ENCODE measurements at regions not wholly inside any gene's neighbourhood (a gene's known extent, or its start where the extent isn't known, plus 50 kb on each side); places are given as distances from the start of the nearest gene placed in this dataset.

- no CpG with 5 or more reads among the region's 4 CpGs for WGBS (ENCODE audit: extremely low coverage, insufficient read length, low lambda C conversion rate)
- no peak overlapping the region for H2BK120ac ChIP-seq (ENCODE audit: low read depth, low read length, poor library complexity, severe bottlenecking)
- H3K4me1 Mint-ChIP-seq, result peaks cover 0 to 3% of the 10 kb centered on the region in 2 experiments; a peak in 1 of 4 replicates
- H4K91ac ChIP-seq (ENCODE audit: insufficient read length, low read depth, low read length), result no peak overlapping the region
- TF ChIP-seq CTCF (conservative IDR thresholded peaks at IDR 0.05), result no peak
- H3K27me3 ChIP-seq (ENCODE audit: insufficient read depth, low read length), result no peaks in the 10 kb centered on the region
- no peaks in the 10 kb centered on the region for H3K79me2 ChIP-seq (ENCODE audit: insufficient read depth, low read length)
- no peak overlapping the region for H3K4me2 ChIP-seq (ENCODE audit: insufficient read depth, insufficient read length, low read length)
- H3K9me3 ChIP-seq (ENCODE audit: control insufficient read depth, low read depth, low read length), result no peaks in the 10 kb centered on the region
- no peak overlapping the region for H2AK5ac ChIP-seq (ENCODE audit: insufficient read length, low read length)
- H3K14ac ChIP-seq (ENCODE audit: insufficient read depth, low read length), result no peak overlapping the region
- H3K56ac ChIP-seq (ENCODE audit: insufficient read length, low read depth, low read length), result no peak overlapping the region
- no peak overlapping the region for H3K27ac ChIP-seq (ENCODE audit: insufficient read length, low read depth, low read length)
- no peaks in the 10 kb centered on the region for H3K79me1 ChIP-seq (ENCODE audit: insufficient read depth, low read depth, low read length, poor library complexity, severe bottlenecking)
- H2BK15ac ChIP-seq (ENCODE audit: low read depth, low read length), result no peak overlapping the region
- no peak overlapping the region for H4K5ac ChIP-seq (ENCODE audit: insufficient read length, low read depth, low read length)
- H2BK20ac ChIP-seq (ENCODE audit: low read depth, low read length, poor library complexity, severe bottlenecking), result no peak overlapping the region
- no peak for DNase-seq
- no peaks in the 10 kb centered on the region for H3K36me3 Mint-ChIP-seq (ENCODE audit: insufficient read depth in 1 of 3, low read depth in 3 of 3)
- no peak overlapping the region for H3K23ac ChIP-seq (ENCODE audit: insufficient read length, low read depth, low read length)
- H3K23me2 ChIP-seq (ENCODE audit: insufficient read length, low read depth, low read length, poor library complexity, severe bottlenecking), result no peaks in the 10 kb centered on the region
- H3K27me3 Mint-ChIP-seq (ENCODE audit: low read depth), result no peaks in the 10 kb centered on the region; the same call in 1 of the 2 replicates
- no peak overlapping the region for H3K18ac ChIP-seq (ENCODE audit: insufficient read length, low read depth, low read length)
- no peak overlapping the region for H3K4ac ChIP-seq (ENCODE audit: low read depth, low read length)
- no peak overlapping the region for H4K8ac ChIP-seq (replicated peaks; ENCODE audit: insufficient read length, low read depth, low read length)
- no peaks in the 10 kb centered on the region for H4K20me1 ChIP-seq (ENCODE audit: control insufficient read depth, insufficient read depth, insufficient read length)
- H3K9ac ChIP-seq (ENCODE audit: extremely low read depth, insufficient read length, low read length), result no peak overlapping the region
- no peaks in the 10 kb centered on the region for H3K4me1 ChIP-seq (ENCODE audit: insufficient read depth, low read length)
- no peak overlapping the region for H2BK5ac ChIP-seq (ENCODE audit: insufficient read length, low read length)
- peaks cover 2 to 10% of the 10 kb centered on the region in 2 experiments; a peak in 2 of 5 replicates for H3K9me3 Mint-ChIP-seq
- H3K4me3 Mint-ChIP-seq, result no peak overlapping the region
- no peak overlapping the region for H3T11ph ChIP-seq (ENCODE audit: low read length)
- no peak overlapping the region for H3K27ac Mint-ChIP-seq
- no peak overlapping the region for H2AFZ ChIP-seq (ENCODE audit: low read length)
- H2BK12ac ChIP-seq (ENCODE audit: insufficient read length, low read depth, low read length), result no peak overlapping the region
Measured at GRCh38 chr5:96547486-96547885, 114.4 kb upstream of the PCSK1 start.

Data from H9 (cell line).